H1 (cell line): ENCODE measurements at regions not wholly inside any gene's neighbourhood (a gene's known extent, or its start where the extent isn't known, plus 50 kb on each side); places are given as distances from the start of the nearest gene placed in this dataset.

Experiments used
- CTCF ChIA-PET: fragments of 300-600 bp; sonication (Branson Sonifier 250); formaldehyde crosslinking; loops from one replicate; lab custom pipeline; 2021; ENCODE audit not compliant: partially characterized antibody; lab: Charles Lee
- POLR2A ChIA-PET: fragments of 300-600 bp; sonication (Branson Sonifier 250); formaldehyde crosslinking; loops from one replicate; lab custom pipeline; 2021; ENCODE audit warnings: inconsistent platforms; ENCODE audit not compliant: partially characterized antibody; lab: Charles Lee
- DNase-seq, 2 experiments: peaks; one replicate each; pipeline versions ENCODE4 v3.0.0 to v3.0.0-alpha.2; 2010 to 2022; ENCODE audit warnings: low spot score in 2 of 2, low read depth in 1 of 2, mixed read lengths in 1 of 2
- FAIRE-seq: peaks from 2 replicates; lab custom pipeline; 2011; peaks lifted over from hg19 to GRCh38; lab: Jason Lieb, UNC
- H2AFZ ChIP-seq: 2 replicates; pipeline ENCODE4 v1.8.1; 2012; ENCODE audit warnings: low read length, inconsistent platforms
- H2AK5ac ChIP-seq: 2 replicates; pipeline ENCODE4 v1.6.1; 2013; ENCODE audit warnings: low read depth, low read length
- H2BK120ac ChIP-seq: replicated peaks from 2 replicates; pipeline ENCODE3; 2013; ENCODE audit warnings: low read depth, low read length, inconsistent platforms
- H2BK12ac ChIP-seq: 2 replicates; pipeline ENCODE4 v1.6.1; 2013; ENCODE audit warnings: low read depth, low read length
- H2BK15ac ChIP-seq: 2 replicates; pipeline ENCODE4 v1.6.1; 2013; ENCODE audit warnings: low read length
- H2BK20ac ChIP-seq: 2 replicates; pipeline ENCODE4 v1.6.1; 2013; ENCODE audit warnings: low read length
- H2BK5ac ChIP-seq: 2 replicates; pipeline ENCODE4 v1.6.1; 2013; ENCODE audit warnings: low read depth, low read length
- H3K14ac ChIP-seq: 2 replicates; pipeline ENCODE4 v1.6.1; 2013; ENCODE audit warnings: inconsistent platforms; ENCODE audit not compliant: insufficient read length
- H3K18ac ChIP-seq: 2 replicates; pipeline ENCODE4 v1.6.1; 2013; ENCODE audit warnings: low read length; ENCODE audit errors: extremely low read depth
- H3K23ac ChIP-seq: 2 replicates; pipeline ENCODE4 v1.6.1; 2013; ENCODE audit warnings: inconsistent platforms; ENCODE audit not compliant: insufficient read length
- H3K23me2 ChIP-seq: 2 replicates; pipeline ENCODE4 v1.6.1; 2013; ENCODE audit warnings: low read depth, low read length
- H3K27ac ChIP-seq: 2 replicates; pipeline ENCODE4 v1.6.1; 2011; ENCODE audit warnings: low read depth, low read length, inconsistent platforms
- H3K27me3 ChIP-seq, 4 experiments: replicated peaks in 1 of 4; 1 replicate in 1 of 4; 2 replicates in 3 of 4; pipeline versions ENCODE4 v1.6.1 to v1.8.1; 2011 to 2013; ENCODE audit warnings: low read length in 3 of 4, mild to moderate bottlenecking in 3 of 4, inconsistent platforms in 2 of 4, mixed read lengths in 2 of 4, moderate library complexity in 1 of 4; ENCODE audit not compliant: control insufficient read depth in 3 of 4, insufficient read depth in 3 of 4; ENCODE audit errors: extremely low read depth in 1 of 4
- H3K36me3 ChIP-seq, 4 experiments: 2 replicates each; pipeline versions ENCODE4 v1.6.1 to v1.8.1; 2011 to 2013; ENCODE audit warnings: mild to moderate bottlenecking in 4 of 4, low read length in 3 of 4, moderate library complexity in 2 of 4, control low read depth in 1 of 4, inconsistent platforms in 1 of 4; ENCODE audit not compliant: insufficient read depth in 4 of 4, control insufficient read depth in 2 of 4
- H3K4ac ChIP-seq: replicated peaks from 2 replicates; pipeline ENCODE3; 2013; ENCODE audit warnings: low read length, low read depth, mixed read lengths, inconsistent platforms; ENCODE audit not compliant: insufficient read length
- H3K4me1 ChIP-seq, 4 experiments: replicated peaks in 1 of 4; 1 replicate in 1 of 4; 2 replicates in 3 of 4; pipeline versions ENCODE4 v1.6.1 to v1.8.1; 2011 to 2013; ENCODE audit warnings: low read length in 3 of 4, inconsistent platforms in 2 of 4, mixed read lengths in 1 of 4; ENCODE audit not compliant: insufficient read depth in 4 of 4, control insufficient read depth in 3 of 4
- H3K4me2 ChIP-seq, 2 experiments: 2 replicates each; pipeline versions ENCODE4 v1.6.1 to v1.8.1; 2011 to 2013; ENCODE audit warnings: low read depth in 2 of 2, low read length in 2 of 2, control low read depth in 1 of 2, inconsistent platforms in 1 of 2, mild to moderate bottlenecking in 1 of 2; ENCODE audit not compliant: insufficient read depth in 1 of 2
- H3K4me3 ChIP-seq, 4 experiments: fragments of 200-600, 300-600 bp in 1 of 4; sonication (generic), shearing (Covaris generic), sonication (Bioruptor Twin) in 1 of 4; 2 replicates each; pipeline versions ENCODE4 v1.5.1 to v1.8.1; 2011 to 2016; ENCODE audit warnings: low read length in 4 of 4, low read depth in 3 of 4, control low read depth in 2 of 4, inconsistent platforms in 2 of 4, mild to moderate bottlenecking in 2 of 4, mixed read lengths in 1 of 4, moderate library complexity in 1 of 4; ENCODE audit not compliant: insufficient read depth in 2 of 4; ENCODE audit errors: extremely low read depth in 1 of 4
- H3K56ac ChIP-seq: replicated peaks from 2 replicates; pipeline ENCODE3; 2013; ENCODE audit warnings: low read depth, mild to moderate bottlenecking, mixed read lengths, low read length, inconsistent platforms; ENCODE audit not compliant: insufficient read length
- H3K79me1 ChIP-seq: 2 replicates; pipeline ENCODE4 v1.6.1; 2013; ENCODE audit warnings: low read depth, low read length, control low read depth
- H3K79me2 ChIP-seq, 2 experiments: 2 replicates each; pipeline versions ENCODE4 v1.6.1 to v1.8.1; 2012 to 2013; ENCODE audit warnings: low read length in 2 of 2, mild to moderate bottlenecking in 2 of 2, inconsistent platforms in 1 of 2; ENCODE audit not compliant: insufficient read depth in 2 of 2, control insufficient read depth in 1 of 2
- H3K9ac ChIP-seq, 4 experiments: replicated peaks in 1 of 4; 1 replicate in 1 of 4; 2 replicates in 3 of 4; pipeline versions ENCODE4 v1.6.1 to v1.8.1; 2011 to 2013; ENCODE audit warnings: low read depth in 3 of 4, low read length in 3 of 4, control low read depth in 2 of 4, mild to moderate bottlenecking in 2 of 4, moderate library complexity in 2 of 4, inconsistent platforms in 1 of 4; ENCODE audit errors: extremely low read depth in 1 of 4
- H3K9me3 ChIP-seq, 2 experiments: 2 replicates each; pipeline versions ENCODE4 v1.6.1 to v1.8.1; 2012 to 2013; ENCODE audit warnings: mild to moderate bottlenecking in 2 of 2, moderate library complexity in 2 of 2, control low read depth in 1 of 2, inconsistent platforms in 1 of 2, low read depth in 1 of 2, low read length in 1 of 2, mixed read lengths in 1 of 2; ENCODE audit not compliant: insufficient read depth in 2 of 2
- H4K20me1 ChIP-seq, 2 experiments: replicated peaks in 1 of 2; 2 replicates each; pipeline versions ENCODE3 to v1.8.1; 2011 to 2013; ENCODE audit warnings: inconsistent platforms in 2 of 2, low read length in 2 of 2, mild to moderate bottlenecking in 1 of 2; ENCODE audit not compliant: insufficient read depth in 2 of 2, control insufficient read depth in 1 of 2
- H4K5ac ChIP-seq: 2 replicates; pipeline ENCODE4 v1.6.1; 2013; ENCODE audit warnings: low read length, low read depth, mixed read lengths, inconsistent platforms; ENCODE audit not compliant: insufficient read length
- H4K8ac ChIP-seq: 2 replicates; pipeline ENCODE4 v1.8.0; 2013; ENCODE audit warnings: mild to moderate bottlenecking, moderate library complexity, low read length, inconsistent platforms; ENCODE audit not compliant: insufficient read depth; ENCODE audit errors: extremely low read depth
- H4K91ac ChIP-seq: replicated peaks from 2 replicates; pipeline ENCODE3; 2013; ENCODE audit warnings: low read length, mixed read lengths, inconsistent platforms; ENCODE audit not compliant: insufficient read length
- CHD2 ChIP-seq: IDR thresholded peaks from 2 replicates; pipeline ENCODE4 v1.6.1; 2012; ENCODE audit warnings: low read length, improper control_type of control experiment
- CTCF ChIP-seq, 3 experiments: IDR thresholded peaks; 1 replicate in 2 of 3; 2 replicates in 1 of 3; pipeline versions ENCODE4 v1.5.1 to v1.6.1; 2011; ENCODE audit warnings: low read length in 3 of 3, mild to moderate bottlenecking in 3 of 3, inconsistent platforms in 2 of 3, low read depth in 1 of 3, moderate library complexity in 1 of 3; ENCODE audit not compliant: insufficient read depth in 1 of 3; ENCODE audit errors: control extremely low read depth in 1 of 3
- E2F6 ChIP-seq: IDR thresholded peaks from 2 replicates; pipeline ENCODE4 v1.6.1; 2012; ENCODE audit warnings: inconsistent platforms
- EGR1 ChIP-seq: IDR thresholded peaks from 2 replicates; pipeline ENCODE4 v1.6.1; 2011; ENCODE audit warnings: low read depth, low read length, borderline replicate concordance
- EP300 ChIP-seq, 2 experiments: IDR thresholded peaks; 1 replicate in 1 of 2; 2 replicates in 1 of 2; pipeline ENCODE4 v1.6.1; 2011 to 2012; ENCODE audit warnings: low read depth in 2 of 2, low read length in 2 of 2, mild to moderate bottlenecking in 2 of 2, borderline replicate concordance in 1 of 2, inconsistent platforms in 1 of 2, moderate library complexity in 1 of 2
- NANOG ChIP-seq: IDR thresholded peaks from 2 replicates; pipeline ENCODE4 v1.6.1; 2011; ENCODE audit warnings: low read length, low read depth, mild to moderate bottlenecking, inconsistent platforms; ENCODE audit not compliant: insufficient read depth, poor library complexity, severe bottlenecking
- POLR2AphosphoS5 ChIP-seq: IDR thresholded peaks from 2 replicates; pipeline ENCODE4 v1.6.1; 2011; ENCODE audit warnings: low read depth, low read length
- SAP30 ChIP-seq: fragments of 300-600 bp; sonication (generic); IDR thresholded peaks from 2 replicates; pipeline ENCODE4 v1.7.1; 2012; ENCODE audit warnings: low read length, moderate library complexity, mild to moderate bottlenecking, inconsistent platforms; ENCODE audit not compliant: insufficient read depth, insufficient replicate concordance
- SIN3A ChIP-seq, 2 experiments: IDR thresholded peaks in 1 of 2; conservative IDR thresholded peaks in 1 of 2; 2 replicates each; pipeline ENCODE4 v1.6.1; 2011 to 2012; ENCODE audit warnings: low read length in 2 of 2, improper control_type of control experiment in 1 of 2, low read depth in 1 of 2, mild to moderate bottlenecking in 1 of 2
- SP2 ChIP-seq: IDR thresholded peaks from 2 replicates; pipeline ENCODE4 v1.6.1; 2012; ENCODE audit warnings: mild to moderate bottlenecking, low read length, inconsistent platforms
- WGBS, 2 experiments: shearing (Covaris generic) in 1 of 2; methylation state at CpG; one replicate each; pipeline versions ENCODE4 v1.1.6 to v1.1.7; 2013 to 2015; ENCODE audit warnings: low lambda C conversion rate in 2 of 2, mixed read lengths in 2 of 2, inconsistent platforms in 1 of 2, low coverage in 1 of 2, missing lambda C conversion rate in 1 of 2; ENCODE audit not compliant: insufficient replicate concordance in 2 of 2, insufficient coverage in 1 of 2, insufficient read length in 1 of 2; ENCODE audit errors: extremely low coverage in 1 of 2, missing lambda C conversion rate in 1 of 2; 5-methylcytosine and 5-hydroxymethylcytosine counted together

- H4K8ac ChIP-seq: no peak overlapping the region
- no peak overlapping the region for H3K9ac ChIP-seq
- H3K4me1 ChIP-seq: peaks cover 2 to 10% (median 6%) of the 10 kb centered on the region in 4 experiments; a peak in 6 of 7 replicates
- H3K27ac ChIP-seq: no peak overlapping the region
- no peaks in the 10 kb centered on the region for H3K27me3 ChIP-seq
- no peak overlapping the region for H2BK20ac ChIP-seq
- H3K79me2 ChIP-seq: no peaks in the 10 kb centered on the region
- H3K4me2 ChIP-seq: no peak overlapping the region
- no peak overlapping the region for H2AFZ ChIP-seq
- ChIA-PET POLR2A (interaction anchor here (1.0 kb wide), 1 partner anchor 36 kb away, joined by 5 read pairs; no protein-coding TSS in a partner anchor), CTCF (interaction anchor here (1.0 kb wide), 1 partner anchor 11 kb away, joined by 3 read pairs; no protein-coding TSS in a partner anchor)
- H3K18ac ChIP-seq: no peak overlapping the region
- no peak overlapping the region for H3K4me3 ChIP-seq
- H4K5ac ChIP-seq: no peak overlapping the region
- H3K23ac ChIP-seq: no peak overlapping the region
- no peak overlapping the region for H2BK120ac ChIP-seq
- H2BK5ac ChIP-seq: no peak overlapping the region
- no peaks in the 10 kb centered on the region for H4K20me1 ChIP-seq
- H3K9me3 ChIP-seq: no peaks in the 10 kb centered on the region
- DNase-seq (no peak), FAIRE-seq (no peak)
- H3K36me3 ChIP-seq: no peaks in the 10 kb centered on the region
- H2AK5ac ChIP-seq: no peak overlapping the region
- no peak overlapping the region for H4K91ac ChIP-seq
- no peak overlapping the region for H3K56ac ChIP-seq
- no peaks in the 10 kb centered on the region for H3K23me2 ChIP-seq
- no peak overlapping the region for H2BK15ac ChIP-seq
- H2BK12ac ChIP-seq: no peak overlapping the region
- no peak overlapping the region for H3K4ac ChIP-seq
- no peaks in the 10 kb centered on the region; the same call in 1 of the 2 replicates for H3K79me1 ChIP-seq
- no peak overlapping the region for H3K14ac ChIP-seq
- 88% methylated on average over 8 of the region's 8 CpGs; no CpG with 5 or more reads in 1 of the 2 experiments for WGBS, 2 experiments
- TF ChIP-seq EGR1 (no peak), CHD2 (no peak), E2F6 (no peak), NANOG (no peak), EP300 (IDR thresholded peaks at IDR 0.05; ENCODE audit: borderline replicate concordance in 1 of 2, low read depth in 2 of 2, low read length in 2 of 2) (no peak), SIN3A (conservative IDR thresholded peaks at IDR 0.05 in 1 of 2, IDR thresholded peaks at IDR 0.05 in 1 of 2; ENCODE audit: low read depth in 1 of 2, low read length in 2 of 2) (no peak), SAP30 (no peak), CTCF (IDR thresholded peaks at IDR 0.05; ENCODE audit: control extremely low read depth in 1 of 3, insufficient read depth in 1 of 3, low read depth in 1 of 3, low read length in 3 of 3) (no peak), SP2 (no peak), POLR2AphosphoS5 (no peak)
These were observed 76.3 kb upstream of the ZC3H12A start for GRCh38 chr1:37398096-37398495.
